ENCODE measurements at regions not wholly inside any gene's neighbourhood (a gene's known extent, or its start where the extent isn't known, plus 50 kb on each side); places are given as distances from the start of the nearest gene placed in this dataset.

DNA sequence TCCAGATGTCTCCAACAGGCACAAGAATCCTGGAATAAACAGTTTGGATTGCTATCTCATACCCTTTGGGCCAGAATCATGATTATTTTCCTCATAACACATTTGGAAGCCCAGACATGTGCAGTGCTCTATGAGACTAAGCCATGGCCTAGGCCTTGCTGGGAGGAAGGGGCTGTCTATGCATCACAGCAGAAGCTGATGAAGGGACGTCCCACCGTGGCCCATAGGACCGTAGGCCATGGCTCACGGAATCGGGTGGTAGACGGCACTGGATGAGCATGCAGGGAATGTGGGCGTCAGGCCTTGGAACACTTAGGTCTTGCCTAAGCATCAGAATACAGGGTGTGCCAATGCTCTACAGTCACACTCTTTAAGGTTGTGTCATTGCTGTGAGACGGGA, 283.8 kb upstream of the TSHZ3 start:
- in situ Hi-C loops (cut with MboI; ENCODE audit: low sequenced_read_pairs): no loop called here

- in situ Hi-C loops (cut with MboI; ENCODE audit: low sequenced_read_pairs): no loop called here
Measured at GRCh38 chr19:31639306-31639705, 290.1 kb upstream of the TSHZ3 start.

DNA sequence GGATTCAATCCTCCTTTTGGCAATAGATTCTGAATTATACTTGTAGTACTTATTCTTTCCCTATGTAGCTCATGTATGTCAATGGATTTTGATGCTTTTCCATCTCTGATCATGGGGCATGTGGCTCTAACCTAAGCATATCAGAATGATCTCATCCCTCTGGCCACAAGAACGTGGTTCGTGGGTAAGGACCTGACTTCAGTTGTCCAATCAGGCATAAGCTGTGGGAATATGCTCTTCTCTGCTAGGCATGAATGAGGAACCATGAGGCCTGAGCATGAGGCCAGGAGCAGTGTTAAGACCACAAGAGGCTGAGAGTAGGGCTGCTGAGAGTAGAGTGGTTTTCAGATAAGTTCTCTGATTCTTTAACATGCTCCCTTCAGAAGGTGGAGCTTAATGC, 292.4 kb upstream of the TSHZ3 start:
- in situ Hi-C loops (cut with MboI; ENCODE audit: low sequenced_read_pairs): no loop called here

DNA sequence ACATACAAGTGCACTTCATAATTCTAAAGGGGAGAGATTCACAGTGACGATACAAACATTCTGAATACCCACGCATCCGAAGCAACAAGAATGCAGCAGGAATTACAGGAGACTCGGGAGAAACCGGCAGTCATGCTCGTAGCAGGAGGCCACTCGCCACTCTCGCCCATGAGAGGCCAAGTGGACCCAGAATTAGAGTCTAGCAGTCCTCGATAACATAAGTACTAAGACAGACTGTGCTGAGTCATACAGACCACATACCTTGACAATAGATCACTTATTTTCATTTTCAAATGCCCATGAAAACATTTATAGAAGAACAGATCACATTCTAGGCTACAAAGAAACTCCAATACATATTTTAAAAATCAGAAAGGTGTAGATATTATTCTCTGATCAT, 299.1 kb upstream of the TSHZ3 start:
- in situ Hi-C loops (cut with MboI; ENCODE audit: low sequenced_read_pairs): no loop called here

DNA sequence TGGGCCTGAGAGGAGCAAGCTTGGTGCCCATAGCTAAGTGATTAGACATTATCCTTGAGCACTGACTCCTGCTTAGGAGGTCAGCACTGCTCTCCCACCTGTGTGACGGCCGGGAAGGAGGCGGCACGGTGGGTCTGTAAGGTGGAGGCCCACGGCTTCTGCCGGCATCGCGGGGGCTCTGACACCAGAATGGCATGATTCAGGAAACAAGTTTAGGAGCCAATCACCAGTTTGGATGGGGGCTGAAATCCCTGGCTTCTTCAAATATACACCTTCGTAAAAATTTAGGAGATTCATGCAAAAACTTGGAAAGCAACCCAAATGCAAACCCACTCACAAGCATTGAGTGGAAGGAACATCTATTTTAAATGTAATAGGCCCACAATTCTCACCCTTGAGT, 307.3 kb upstream of the TSHZ3 start:
- in situ Hi-C loops (cut with MboI; ENCODE audit: low sequenced_read_pairs): no loop called here

DNA sequence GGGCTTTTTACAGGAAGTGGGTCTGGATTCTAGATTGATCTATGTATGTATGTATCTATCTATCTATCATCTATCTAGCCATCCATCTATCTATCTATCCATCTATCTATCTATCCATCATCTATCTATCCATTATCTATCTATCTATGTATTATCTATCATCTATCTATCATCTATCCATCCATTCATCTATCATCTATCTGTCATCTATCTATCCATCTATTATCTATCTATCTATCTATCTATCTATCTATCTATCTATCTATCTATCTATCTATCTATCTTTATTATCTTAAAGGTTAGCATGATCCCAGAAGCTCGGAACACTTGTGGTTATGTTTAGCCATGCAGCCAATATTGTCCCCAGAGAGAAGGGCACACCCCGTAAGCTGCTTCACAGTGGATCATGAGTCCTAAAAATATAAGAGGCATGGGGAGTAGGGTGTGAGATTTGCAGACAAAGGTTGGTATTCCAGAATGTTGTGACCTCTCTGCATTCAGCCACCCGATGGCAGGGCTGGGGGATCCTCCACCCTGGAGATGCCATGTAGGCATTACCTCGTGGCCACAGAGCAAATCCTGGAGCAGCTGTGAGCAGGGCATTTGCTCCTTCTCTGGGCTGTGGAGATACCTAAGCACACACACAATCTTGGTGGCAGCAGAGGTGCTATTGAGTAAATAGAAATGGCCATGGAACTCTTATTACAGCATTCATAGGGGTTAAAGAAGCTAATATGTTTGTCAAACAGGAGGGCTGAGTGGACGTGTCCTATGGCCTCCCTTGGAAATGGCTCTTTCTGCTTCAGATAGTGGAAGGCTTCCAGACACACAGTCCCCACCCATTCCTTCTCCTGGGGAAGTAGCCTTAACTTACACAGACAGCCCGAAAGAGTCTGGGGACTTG, 310.0 kb upstream of the TSHZ3 start:
- in situ Hi-C loops (cut with MboI; ENCODE audit: low sequenced_read_pairs): no loop called here

GRCh38 chr19:31659897-31660210, 310.6 kb upstream of the TSHZ3 start:
- in situ Hi-C loops (cut with MboI; ENCODE audit: low sequenced_read_pairs): no loop called here

- in situ Hi-C loops (cut with MboI; ENCODE audit: low sequenced_read_pairs): no loop called here
Measured at GRCh38 chr19:31664096-31664495, 314.9 kb upstream of the TSHZ3 start.

GRCh38 chr19:31664997-31665396, 315.8 kb upstream of the TSHZ3 start:
- in situ Hi-C loops (cut with MboI; ENCODE audit: low sequenced_read_pairs): no loop called here

DNA sequence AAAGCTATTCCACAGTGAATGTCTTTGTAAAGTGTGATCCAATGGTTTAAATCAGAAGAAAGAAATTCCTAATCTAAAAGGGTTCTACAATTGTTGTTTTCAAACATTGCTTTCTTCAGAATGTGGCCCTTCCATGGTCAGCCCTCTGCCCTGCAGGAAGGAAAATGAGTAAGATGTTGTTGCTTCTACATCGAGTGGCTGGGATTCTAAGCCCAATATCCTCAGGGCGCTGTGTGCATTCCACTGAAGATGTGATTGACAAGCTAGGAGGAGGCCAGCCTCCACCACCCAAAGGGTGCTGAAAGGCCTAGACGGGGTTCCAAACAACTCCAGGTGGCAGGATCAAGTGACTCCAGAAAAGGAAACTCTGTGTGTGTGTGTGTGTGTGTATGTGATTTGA, 316.9 kb upstream of the TSHZ3 start:
- in situ Hi-C loops (cut with MboI; ENCODE audit: low sequenced_read_pairs): no loop called here

DNA sequence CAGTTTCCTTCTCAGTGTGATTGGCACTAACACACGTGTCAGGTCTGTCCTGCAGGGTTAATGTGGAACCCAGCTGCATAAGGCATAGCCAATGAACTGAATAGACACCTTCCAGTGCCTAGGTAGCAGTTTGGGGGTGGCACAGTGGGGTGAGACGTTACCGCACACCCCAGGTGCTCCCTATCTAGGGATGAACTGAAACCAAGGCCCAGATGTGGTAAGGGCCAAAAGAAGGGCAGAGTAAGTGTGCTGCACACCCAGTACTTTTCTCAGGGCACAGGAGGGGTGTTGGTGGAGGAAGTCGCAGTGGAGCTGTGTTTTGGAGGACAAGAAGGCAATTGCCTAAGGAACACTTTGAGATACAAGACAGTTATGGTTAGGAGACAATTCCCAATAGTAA, 317.9 kb upstream of the TSHZ3 start:
- in situ Hi-C loops (cut with MboI; ENCODE audit: low sequenced_read_pairs): no loop called here

GRCh38 chr19:31668921-31669320, 319.7 kb upstream of the TSHZ3 start:
- in situ Hi-C loops (cut with MboI; ENCODE audit: low sequenced_read_pairs): no loop called here

DNA sequence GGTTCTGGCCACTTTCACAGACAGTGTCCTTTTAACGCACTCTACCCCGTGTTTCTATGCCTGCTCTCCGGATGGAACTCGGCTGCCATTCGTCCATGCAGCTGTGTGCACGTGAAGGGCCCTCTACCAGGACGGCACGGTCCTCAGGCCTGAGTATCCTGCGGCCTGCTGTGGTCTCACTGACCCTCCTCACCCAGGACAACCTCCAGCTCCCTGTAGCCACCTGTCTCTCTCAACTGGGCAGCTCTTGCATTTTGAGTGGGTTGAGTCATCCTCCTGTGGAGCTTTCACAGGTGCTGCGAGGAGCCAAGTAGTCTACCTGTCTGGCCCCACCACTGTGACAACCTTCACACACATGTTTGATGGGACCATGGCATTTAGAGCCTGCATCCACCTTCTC, 321.7 kb upstream of the TSHZ3 start:
- in situ Hi-C loops (cut with MboI; ENCODE audit: low sequenced_read_pairs): no loop called here

DNA sequence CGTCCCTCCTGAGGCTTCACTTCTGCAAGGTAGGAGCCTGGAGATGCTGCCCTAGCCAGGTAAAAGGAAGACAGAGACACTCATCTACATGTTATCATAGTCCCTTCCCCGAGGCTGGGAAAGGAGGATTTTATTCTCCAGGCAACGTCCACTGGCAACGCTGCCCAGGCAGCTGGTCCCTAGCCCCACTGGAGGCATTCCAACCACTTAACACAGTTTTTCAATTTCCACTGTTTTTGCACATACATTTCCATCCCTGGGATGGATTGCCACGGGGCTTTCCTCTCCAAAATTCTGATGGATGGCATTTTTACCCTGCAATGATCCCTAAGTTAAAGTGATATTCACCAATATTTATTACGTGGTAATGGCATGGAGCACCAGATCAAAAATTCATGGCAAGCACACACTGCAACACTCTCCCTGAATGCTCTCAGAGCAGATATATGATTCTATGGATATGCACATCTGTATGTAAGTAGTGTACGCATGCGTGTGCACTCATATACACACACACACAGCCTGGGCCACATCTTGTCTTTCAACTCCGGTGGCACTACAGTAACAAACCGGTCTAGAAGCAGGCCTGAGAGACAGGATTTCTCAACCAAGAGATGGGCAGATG, 322.3 kb upstream of the TSHZ3 start:
- in situ Hi-C loops (cut with MboI; ENCODE audit: low sequenced_read_pairs): no loop called here

GRCh38 chr19:31674503-31675192, 325.4 kb upstream of the TSHZ3 start:
- in situ Hi-C loops (cut with MboI; ENCODE audit: low sequenced_read_pairs): no loop called here

GRCh38 chr19:31675193-31675913, 326.1 kb upstream of the TSHZ3 start:
- in situ Hi-C loops (cut with MboI; ENCODE audit: low sequenced_read_pairs): no loop called here

DNA sequence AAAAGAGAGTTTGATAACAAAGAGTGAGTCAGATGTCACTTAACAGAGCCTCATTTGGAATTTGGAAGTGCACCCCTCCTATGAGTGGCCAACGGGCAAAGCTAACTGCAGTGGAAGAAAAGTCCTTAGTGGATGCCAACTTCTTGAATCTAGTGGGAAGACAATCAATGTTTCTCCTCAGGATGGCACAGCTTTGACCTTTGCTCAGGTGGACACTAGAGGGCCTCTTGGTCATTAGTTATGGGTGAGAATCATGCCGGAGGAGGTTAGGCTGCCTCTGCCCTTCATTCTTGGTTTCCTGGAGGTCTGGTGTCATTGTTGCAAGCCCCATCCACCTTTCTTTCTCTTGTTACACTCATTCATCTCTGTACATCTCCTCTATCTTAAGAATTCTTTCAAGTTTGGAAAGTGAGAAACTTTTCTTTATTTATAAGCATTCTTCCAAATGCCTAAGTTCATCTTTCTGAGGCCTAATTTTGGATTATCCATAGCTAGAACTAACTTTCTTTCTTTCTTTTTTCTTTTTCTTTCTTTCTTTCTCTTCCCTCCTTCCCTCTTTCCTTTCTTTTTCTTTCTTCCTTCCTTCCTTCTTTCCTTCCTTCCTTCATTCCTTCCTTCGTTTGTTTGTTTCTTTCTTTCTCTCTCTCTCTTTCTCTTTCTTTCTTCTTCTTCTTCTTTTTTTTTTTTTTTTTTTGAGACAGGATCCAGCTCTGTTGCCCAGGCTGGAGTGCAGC, 327.2 kb upstream of the TSHZ3 start:
- in situ Hi-C loops (cut with MboI; ENCODE audit: low sequenced_read_pairs): no loop called here

GRCh38 chr19:31678421-31678820, 329.2 kb upstream of the TSHZ3 start:
- in situ Hi-C loops (cut with MboI; ENCODE audit: low sequenced_read_pairs): no loop called here

- in situ Hi-C loops (cut with MboI; ENCODE audit: low sequenced_read_pairs): no loop called here
Measured at GRCh38 chr19:31681121-31681520, 331.9 kb upstream of the TSHZ3 start.

- in situ Hi-C loops (cut with MboI; ENCODE audit: low sequenced_read_pairs): no loop called here
Measured at GRCh38 chr19:31693131-31693932, 344.1 kb upstream of the TSHZ3 start.
